ENCODE measurements at regions not wholly inside any gene's neighbourhood (a gene's known extent, or its start where the extent isn't known, plus 50 kb on each side); places are given as distances from the start of the nearest gene placed in this dataset.

DNA sequence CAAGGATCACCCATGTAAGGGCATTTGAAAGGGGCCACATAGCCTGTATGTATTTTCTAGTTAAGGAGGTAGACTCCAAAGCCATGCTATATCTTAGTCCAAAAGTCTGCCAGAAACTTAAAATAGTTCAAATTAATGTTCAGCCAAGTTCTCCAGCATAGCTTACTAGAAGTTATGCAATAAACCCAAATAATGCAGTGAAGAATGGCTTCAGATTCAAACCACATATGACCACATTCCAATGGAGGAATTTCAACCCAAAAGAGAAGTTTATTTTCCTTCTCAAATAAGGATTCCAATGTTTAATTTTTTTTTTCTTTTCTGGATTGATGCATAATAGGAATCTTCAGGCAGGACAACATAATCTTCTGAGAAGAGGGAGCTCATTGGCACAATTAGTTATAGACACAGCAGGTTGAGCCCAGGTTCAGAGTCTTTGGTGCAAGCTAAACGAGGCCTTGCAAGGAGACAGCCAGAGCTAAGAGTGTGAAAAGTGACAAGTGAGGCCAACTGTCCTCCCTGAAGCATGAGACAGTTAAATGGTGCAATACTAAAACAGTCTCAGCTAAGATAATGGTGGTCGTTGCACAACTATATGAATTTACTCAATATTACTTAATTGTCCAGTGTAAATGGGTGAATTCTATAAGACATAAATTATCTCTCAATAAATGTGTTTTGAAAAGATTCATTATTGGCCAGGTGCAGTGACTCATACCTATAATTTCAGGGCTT is 598.8 kb upstream of the CDH4 start (continued):
- TF ChIP-seq, protein P1, sequence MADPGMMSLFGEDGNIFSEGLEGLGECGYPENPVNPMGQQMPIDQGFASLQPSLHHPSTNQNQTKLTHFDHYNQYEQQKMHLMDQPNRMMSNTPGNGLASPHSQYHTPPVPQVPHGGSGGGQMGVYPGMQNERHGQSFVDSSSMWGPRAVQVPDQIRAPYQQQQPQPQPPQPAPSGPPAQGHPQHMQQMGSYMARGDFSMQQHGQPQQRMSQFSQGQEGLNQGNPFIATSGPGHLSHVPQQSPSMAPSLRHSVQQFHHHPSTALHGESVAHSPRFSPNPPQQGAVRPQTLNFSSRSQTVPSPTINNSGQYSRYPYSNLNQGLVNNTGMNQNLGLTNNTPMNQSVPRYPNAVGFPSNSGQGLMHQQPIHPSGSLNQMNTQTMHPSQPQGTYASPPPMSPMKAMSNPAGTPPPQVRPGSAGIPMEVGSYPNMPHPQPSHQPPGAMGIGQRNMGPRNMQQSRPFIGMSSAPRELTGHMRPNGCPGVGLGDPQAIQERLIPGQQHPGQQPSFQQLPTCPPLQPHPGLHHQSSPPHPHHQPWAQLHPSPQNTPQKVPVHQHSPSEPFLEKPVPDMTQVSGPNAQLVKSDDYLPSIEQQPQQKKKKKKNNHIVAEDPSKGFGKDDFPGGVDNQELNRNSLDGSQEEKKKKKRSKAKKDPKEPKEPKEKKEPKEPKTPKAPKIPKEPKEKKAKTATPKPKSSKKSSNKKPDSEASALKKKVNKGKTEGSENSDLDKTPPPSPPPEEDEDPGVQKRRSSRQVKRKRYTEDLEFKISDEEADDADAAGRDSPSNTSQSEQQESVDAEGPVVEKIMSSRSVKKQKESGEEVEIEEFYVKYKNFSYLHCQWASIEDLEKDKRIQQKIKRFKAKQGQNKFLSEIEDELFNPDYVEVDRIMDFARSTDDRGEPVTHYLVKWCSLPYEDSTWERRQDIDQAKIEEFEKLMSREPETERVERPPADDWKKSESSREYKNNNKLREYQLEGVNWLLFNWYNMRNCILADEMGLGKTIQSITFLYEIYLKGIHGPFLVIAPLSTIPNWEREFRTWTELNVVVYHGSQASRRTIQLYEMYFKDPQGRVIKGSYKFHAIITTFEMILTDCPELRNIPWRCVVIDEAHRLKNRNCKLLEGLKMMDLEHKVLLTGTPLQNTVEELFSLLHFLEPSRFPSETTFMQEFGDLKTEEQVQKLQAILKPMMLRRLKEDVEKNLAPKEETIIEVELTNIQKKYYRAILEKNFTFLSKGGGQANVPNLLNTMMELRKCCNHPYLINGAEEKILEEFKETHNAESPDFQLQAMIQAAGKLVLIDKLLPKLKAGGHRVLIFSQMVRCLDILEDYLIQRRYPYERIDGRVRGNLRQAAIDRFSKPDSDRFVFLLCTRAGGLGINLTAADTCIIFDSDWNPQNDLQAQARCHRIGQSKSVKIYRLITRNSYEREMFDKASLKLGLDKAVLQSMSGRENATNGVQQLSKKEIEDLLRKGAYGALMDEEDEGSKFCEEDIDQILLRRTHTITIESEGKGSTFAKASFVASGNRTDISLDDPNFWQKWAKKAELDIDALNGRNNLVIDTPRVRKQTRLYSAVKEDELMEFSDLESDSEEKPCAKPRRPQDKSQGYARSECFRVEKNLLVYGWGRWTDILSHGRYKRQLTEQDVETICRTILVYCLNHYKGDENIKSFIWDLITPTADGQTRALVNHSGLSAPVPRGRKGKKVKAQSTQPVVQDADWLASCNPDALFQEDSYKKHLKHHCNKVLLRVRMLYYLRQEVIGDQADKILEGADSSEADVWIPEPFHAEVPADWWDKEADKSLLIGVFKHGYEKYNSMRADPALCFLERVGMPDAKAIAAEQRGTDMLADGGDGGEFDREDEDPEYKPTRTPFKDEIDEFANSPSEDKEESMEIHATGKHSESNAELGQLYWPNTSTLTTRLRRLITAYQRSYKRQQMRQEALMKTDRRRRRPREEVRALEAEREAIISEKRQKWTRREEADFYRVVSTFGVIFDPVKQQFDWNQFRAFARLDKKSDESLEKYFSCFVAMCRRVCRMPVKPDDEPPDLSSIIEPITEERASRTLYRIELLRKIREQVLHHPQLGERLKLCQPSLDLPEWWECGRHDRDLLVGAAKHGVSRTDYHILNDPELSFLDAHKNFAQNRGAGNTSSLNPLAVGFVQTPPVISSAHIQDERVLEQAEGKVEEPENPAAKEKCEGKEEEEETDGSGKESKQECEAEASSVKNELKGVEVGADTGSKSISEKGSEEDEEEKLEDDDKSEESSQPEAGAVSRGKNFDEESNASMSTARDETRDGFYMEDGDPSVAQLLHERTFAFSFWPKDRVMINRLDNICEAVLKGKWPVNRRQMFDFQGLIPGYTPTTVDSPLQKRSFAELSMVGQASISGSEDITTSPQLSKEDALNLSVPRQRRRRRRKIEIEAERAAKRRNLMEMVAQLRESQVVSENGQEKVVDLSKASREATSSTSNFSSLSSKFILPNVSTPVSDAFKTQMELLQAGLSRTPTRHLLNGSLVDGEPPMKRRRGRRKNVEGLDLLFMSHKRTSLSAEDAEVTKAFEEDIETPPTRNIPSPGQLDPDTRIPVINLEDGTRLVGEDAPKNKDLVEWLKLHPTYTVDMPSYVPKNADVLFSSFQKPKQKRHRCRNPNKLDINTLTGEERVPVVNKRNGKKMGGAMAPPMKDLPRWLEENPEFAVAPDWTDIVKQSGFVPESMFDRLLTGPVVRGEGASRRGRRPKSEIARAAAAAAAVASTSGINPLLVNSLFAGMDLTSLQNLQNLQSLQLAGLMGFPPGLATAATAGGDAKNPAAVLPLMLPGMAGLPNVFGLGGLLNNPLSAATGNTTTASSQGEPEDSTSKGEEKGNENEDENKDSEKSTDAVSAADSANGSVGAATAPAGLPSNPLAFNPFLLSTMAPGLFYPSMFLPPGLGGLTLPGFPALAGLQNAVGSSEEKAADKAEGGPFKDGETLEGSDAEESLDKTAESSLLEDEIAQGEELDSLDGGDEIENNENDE (IDR thresholded peaks at IDR 0.05; ENCODE audit: insufficient replicate concordance, low read length) = no peak
- TF ChIP-seq POLR2AphosphoS5 (IDR thresholded peaks at IDR 0.05; ENCODE audit: low read depth, low read length) = no peak
- no peak for TF ChIP-seq HDAC2 (IDR thresholded peaks at IDR 0.05; ENCODE audit: borderline replicate concordance in 1 of 2, low read depth in 2 of 2, low read length in 2 of 2)
- no peak for TF ChIP-seq SRF (IDR thresholded peaks at IDR 0.05; ENCODE audit: low read depth, low read length)
- TF ChIP-seq PHF8 (conservative IDR thresholded peaks at IDR 0.05; ENCODE audit: low read depth, low read length) = no peak
- no peak for TF ChIP-seq HDAC6 (IDR thresholded peaks at IDR 0.05; ENCODE audit: low read depth, low read length)
- TF ChIP-seq RFX5 (IDR thresholded peaks at IDR 0.05; ENCODE audit: borderline replicate concordance, low read depth, low read length) = no peak
- TF ChIP-seq TEAD4 (IDR thresholded peaks at IDR 0.05; ENCODE audit: low read depth, low read length) = no peak
- TF ChIP-seq, protein P2, sequence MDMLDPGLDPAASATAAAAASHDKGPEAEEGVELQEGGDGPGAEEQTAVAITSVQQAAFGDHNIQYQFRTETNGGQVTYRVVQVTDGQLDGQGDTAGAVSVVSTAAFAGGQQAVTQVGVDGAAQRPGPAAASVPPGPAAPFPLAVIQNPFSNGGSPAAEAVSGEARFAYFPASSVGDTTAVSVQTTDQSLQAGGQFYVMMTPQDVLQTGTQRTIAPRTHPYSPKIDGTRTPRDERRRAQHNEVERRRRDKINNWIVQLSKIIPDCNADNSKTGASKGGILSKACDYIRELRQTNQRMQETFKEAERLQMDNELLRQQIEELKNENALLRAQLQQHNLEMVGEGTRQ (IDR thresholded peaks at IDR 0.05; ENCODE audit: low read length) = no peak

Data from H1 (cell line).